ENCODE measurements at regions not wholly inside any gene's neighbourhood (a gene's known extent, or its start where the extent isn't known, plus 50 kb on each side); places are given as distances from the start of the nearest gene placed in this dataset.

GRCh38 chr6:4383910-4384638, 248.7 kb upstream of the ECI2 start:
- Histone ChIP-seq H3K27me3 (no peaks in the 10 kb centered on the region), H3K9me3 (peaks cover 0 to 22% (median 20%) of the 10 kb centered on the region in 4 donors), H3K36me3 (no peaks in the 10 kb centered on the region), H3K4me3 (no peak overlapping the region), H3K27ac (replicated peaks in 1 of 4) (no peak overlapping the region), H3K4me1 (peaks cover 0 to 16% (median 8%) of the 10 kb centered on the region in 4 donors)
- intact Hi-C loops (cut with DNase I), result no loop called here
- 95% methylated on average over 11 of the region's 11 CpGs for WGBS
- TF ChIP-seq CTCF (IDR thresholded peaks at IDR 0.05) (no peak), EP300 (IDR thresholded peaks at IDR 0.05) (no peak), POLR2AphosphoS5 (IDR thresholded peaks at IDR 0.05) (no peak), POLR2A (IDR thresholded peaks at IDR 0.05; ENCODE audit: low read depth) (no peak)
- DNase-seq (ENCODE audit: extremely low spot score), result no peak

GRCh38 chr6:4382362-4382853, 247.0 kb upstream of the ECI2 start:
- H3K4me1 ChIP-seq, result peaks cover 0 to 16% (median 8%) of the 10 kb centered on the region in 4 donors

GRCh38 chr6:4381381-4381780, 246.0 kb upstream of the ECI2 start:
- H3K4me1 ChIP-seq, result peaks cover 0 to 16% (median 8%) of the 10 kb centered on the region in 4 donors
- 48% methylated on average over 4 of the region's 4 CpGs for WGBS
- no peak overlapping the region for H3K27ac ChIP-seq (replicated peaks in 1 of 4)

More at GRCh38 chr6:4382362-4382853, 247.0 kb upstream of the ECI2 start:
- 86% methylated on average over 3 of the region's 3 CpGs for WGBS
- peaks cover 0 to 22% (median 20%) of the 10 kb centered on the region in 4 donors for H3K9me3 ChIP-seq
- intact Hi-C loops (cut with DNase I), result no loop called here
- H3K27me3 ChIP-seq, result no peaks in the 10 kb centered on the region
- no peak for DNase-seq (ENCODE audit: extremely low spot score)
- no peak overlapping the region for H3K4me3 ChIP-seq
- H3K27ac ChIP-seq (replicated peaks in 1 of 4), result no peak overlapping the region
- TF ChIP-seq POLR2A (IDR thresholded peaks at IDR 0.05; ENCODE audit: low read depth), result no peak
- no peak for TF ChIP-seq POLR2AphosphoS5 (IDR thresholded peaks at IDR 0.05)
- no peak for TF ChIP-seq CTCF (IDR thresholded peaks at IDR 0.05)
- no peak for TF ChIP-seq EP300 (IDR thresholded peaks at IDR 0.05)
- no peaks in the 10 kb centered on the region for H3K36me3 ChIP-seq

GRCh38 chr6:4380881-4381281, 245.5 kb upstream of the ECI2 start:
- TF ChIP-seq POLR2A (IDR thresholded peaks at IDR 0.05; ENCODE audit: low read depth) (no peak), POLR2AphosphoS5 (IDR thresholded peaks at IDR 0.05) (no peak), EP300 (IDR thresholded peaks at IDR 0.05) (no peak), CTCF (IDR thresholded peaks at IDR 0.05) (no peak)

More at GRCh38 chr6:4381381-4381780, 246.0 kb upstream of the ECI2 start:
- DNase-seq (ENCODE audit: extremely low spot score), result no peak
- H3K27me3 ChIP-seq, result no peaks in the 10 kb centered on the region
- intact Hi-C loops (cut with DNase I), result no loop called here
- no peak for TF ChIP-seq EP300 (IDR thresholded peaks at IDR 0.05)
- TF ChIP-seq POLR2AphosphoS5 (IDR thresholded peaks at IDR 0.05), result no peak
- no peak for TF ChIP-seq POLR2A (IDR thresholded peaks at IDR 0.05; ENCODE audit: low read depth)
- TF ChIP-seq CTCF (IDR thresholded peaks at IDR 0.05), result no peak
- no peaks in the 10 kb centered on the region for H3K36me3 ChIP-seq
- H3K9me3 ChIP-seq, result peaks cover 0 to 22% (median 20%) of the 10 kb centered on the region in 4 donors
- H3K4me3 ChIP-seq, result no peak overlapping the region

More at GRCh38 chr6:4380881-4381281, 245.5 kb upstream of the ECI2 start:
- peaks cover 0 to 16% (median 8%) of the 10 kb centered on the region in 4 donors for H3K4me1 ChIP-seq
- no peaks in the 10 kb centered on the region for H3K27me3 ChIP-seq
- no peaks in the 10 kb centered on the region for H3K36me3 ChIP-seq
- WGBS, result 56% methylated on average over 7 of the region's 7 CpGs
- H3K9me3 ChIP-seq, result peaks cover 0 to 22% (median 20%) of the 10 kb centered on the region in 4 donors
- H3K4me3 ChIP-seq, result no peak overlapping the region
- intact Hi-C loops (cut with DNase I), result no loop called here
- DNase-seq (ENCODE audit: extremely low spot score), result no peak
- no peak overlapping the region for H3K27ac ChIP-seq (replicated peaks in 1 of 4)
